Esophagus muscularis mucosa (tissue), 3 donors: ENCODE measurements at regions not wholly inside any gene's neighbourhood (a gene's known extent, or its start where the extent isn't known, plus 50 kb on each side); places are given as distances from the start of the nearest gene placed in this dataset.

Experiments used
- CTCF ChIP-seq, 3 experiments: fragments of 200-600 bp in 2 of 3; fragments of 450-650 bp in 1 of 3; sonication (generic) in 2 of 3; IDR thresholded peaks; one replicate each; pipeline ENCODE4 v1.5.1; 2017 to 2019; ENCODE audit warnings: antibody characterized with exemption in 3 of 3, mild to moderate bottlenecking in 2 of 3, moderate library complexity in 1 of 3
- EP300 ChIP-seq: sonication (generic); formaldehyde crosslinking; IDR thresholded peaks from one replicate; pipeline ENCODE4 v1.6.1; 2017; ENCODE audit warnings: antibody characterized with exemption

- no peak for TF ChIP-seq CTCF (IDR thresholded peaks at IDR 0.05)
- no peak for TF ChIP-seq EP300
These were observed 89.0 kb upstream of the BANK1 start for GRCh38 chr4:101701551-101701950.
